IPS DF 6.9 (cell line): ENCODE measurements at regions not wholly inside any gene's neighbourhood (a gene's known extent, or its start where the extent isn't known, plus 50 kb on each side); places are given as distances from the start of the nearest gene placed in this dataset.
"Not testable (repeated sequence)": the region's sequence is repeated elsewhere in the genome, so short reads cannot be mapped to it uniquely, and the experiment has no call there.

Experiments used
- DNase-seq: peaks from one replicate; pipeline ENCODE4 v3.0.0-alpha.2; 2013; ENCODE audit warnings: low read depth, low spot score
- H3K27ac ChIP-seq: one replicate; pipeline ENCODE4 v1.5.1; 2013; ENCODE audit warnings: low read length, control low read depth
- H3K27me3 ChIP-seq: 2 replicates; pipeline ENCODE4 v1.6.1; 2013; ENCODE audit warnings: mild to moderate bottlenecking, low read length; ENCODE audit not compliant: control insufficient read depth, insufficient read depth
- H3K36me3 ChIP-seq: 2 replicates; pipeline ENCODE4 v1.6.1; 2013; ENCODE audit warnings: low read length; ENCODE audit not compliant: control insufficient read depth, insufficient read depth
- H3K4me1 ChIP-seq: 2 replicates; pipeline ENCODE4 v1.6.1; 2013; ENCODE audit warnings: low read length; ENCODE audit not compliant: control insufficient read depth, insufficient read depth
- H3K4me3 ChIP-seq: 2 replicates; pipeline ENCODE4 v1.5.1; 2013; ENCODE audit warnings: mild to moderate bottlenecking, low read length
- H3K9me3 ChIP-seq: 2 replicates; pipeline ENCODE4 v1.6.1; 2013; ENCODE audit warnings: low read length, inconsistent platforms; ENCODE audit not compliant: control insufficient read depth, insufficient read depth
- WGBS: extraction: QIAGEN DNeasy Blood & Tissue Kit; methylation state at CpG from one replicate; pipeline ENCODE4 v1.1.7; 2013; ENCODE audit warnings: mixed read lengths, missing lambda C conversion rate; ENCODE audit not compliant: insufficient read length, insufficient coverage; 5-methylcytosine and 5-hydroxymethylcytosine counted together

- Histone ChIP-seq H3K9me3 (no peaks in the 10 kb centered on the region), H3K4me1 (no peaks in the 10 kb centered on the region), H3K4me3 (no peak overlapping the region), H3K27ac (no peak overlapping the region), H3K27me3 (no peaks in the 10 kb centered on the region), H3K36me3 (no peaks in the 10 kb centered on the region)
- DNase-seq, result no peak
- WGBS, result no CpG with 5 or more reads among the region's 1 CpG
Observed at GRCh38 chr6:82507112-82507511, 143.5 kb downstream of the TPBG start.

GRCh38 chr6:82511546-82511945 is 147.9 kb downstream of the TPBG start:
- Histone ChIP-seq H3K27ac (no peak overlapping the region), H3K4me3 (no peak overlapping the region), H3K9me3 (no peaks in the 10 kb centered on the region), H3K27me3 (no peaks in the 10 kb centered on the region), H3K4me1 (peaks cover 2% of the 10 kb centered on the region; the same call in 1 of the 2 replicates), H3K36me3 (no peaks in the 10 kb centered on the region)
- no peak for DNase-seq
- no CpG with 5 or more reads among the region's 2 CpGs for WGBS

GRCh38 chr6:82517896-82518295 is 154.3 kb downstream of the TPBG start:
- H3K27me3 ChIP-seq, H3K9me3 ChIP-seq, H3K36me3 ChIP-seq, H3K4me3 ChIP-seq, H3K4me1 ChIP-seq, H3K27ac ChIP-seq, DNase-seq: not testable (repeated sequence)
- WGBS, result no CpG with 5 or more reads among the region's 4 CpGs

- Histone ChIP-seq H3K27me3 (no peaks in the 10 kb centered on the region), H3K36me3 (no peaks in the 10 kb centered on the region), H3K27ac (no peak overlapping the region), H3K9me3 (no peaks in the 10 kb centered on the region), H3K4me3 (no peak overlapping the region), H3K4me1 (no peaks in the 10 kb centered on the region)
- no peak for DNase-seq
- WGBS, result no CpG with 5 or more reads among the region's 1 CpG
Observed at GRCh38 chr6:82521369-82521768, 157.8 kb downstream of the TPBG start.

- WGBS, result no CpG with 5 or more reads among the region's 2 CpGs
- Histone ChIP-seq H3K4me3 (no peak overlapping the region), H3K9me3 (no peaks in the 10 kb centered on the region), H3K36me3 (no peaks in the 10 kb centered on the region), H3K4me1 (no peaks in the 10 kb centered on the region), H3K27me3 (no peaks in the 10 kb centered on the region), H3K27ac (no peak overlapping the region)
- DNase-seq, result no peak
Observed at GRCh38 chr6:82521861-82522260, 158.2 kb downstream of the TPBG start.

- no peak for DNase-seq
- Histone ChIP-seq H3K9me3 (no peaks in the 10 kb centered on the region), H3K36me3 (no peaks in the 10 kb centered on the region), H3K4me3 (no peak overlapping the region), H3K27me3 (no peaks in the 10 kb centered on the region), H3K4me1 (no peaks in the 10 kb centered on the region), H3K27ac (no peak overlapping the region)
- no CpG with 5 or more reads among the region's 8 CpGs for WGBS
Observed at GRCh38 chr6:82524031-82524430, 160.4 kb downstream of the TPBG start.

GRCh38 chr6:82525775-82526495 is 162.3 kb downstream of the TPBG start:
- H3K4me1 ChIP-seq, result no peaks in the 10 kb centered on the region
- no peaks in the 10 kb centered on the region for H3K36me3 ChIP-seq
- H3K4me3 ChIP-seq, result no peak overlapping the region
- H3K9me3 ChIP-seq, result no peaks in the 10 kb centered on the region
- no peaks in the 10 kb centered on the region for H3K27me3 ChIP-seq
- no CpG with 5 or more reads among the region's 4 CpGs for WGBS
- no peak overlapping the region for H3K27ac ChIP-seq
- DNase-seq, result no peak

- H3K9me3 ChIP-seq, H3K27me3 ChIP-seq, H3K27ac ChIP-seq, DNase-seq, H3K4me3 ChIP-seq, H3K4me1 ChIP-seq, H3K36me3 ChIP-seq: not testable (repeated sequence)
- WGBS, result no CpG with 5 or more reads among the region's 2 CpGs
Observed at GRCh38 chr6:82529960-82530460, 166.4 kb downstream of the TPBG start.

GRCh38 chr6:82534876-82535275 is 171.3 kb downstream of the TPBG start:
- H3K36me3 ChIP-seq, result no peaks in the 10 kb centered on the region
- no peak overlapping the region for H3K27ac ChIP-seq
- no peaks in the 10 kb centered on the region for H3K27me3 ChIP-seq
- WGBS, result no CpG with 5 or more reads among the region's 2 CpGs
- no peak overlapping the region for H3K4me3 ChIP-seq
- no peak for DNase-seq
- H3K9me3 ChIP-seq, result no peaks in the 10 kb centered on the region
- H3K4me1 ChIP-seq, result no peaks in the 10 kb centered on the region

- no CpG with 5 or more reads among the region's 2 CpGs for WGBS
- not testable (repeated sequence) for DNase-seq, H3K36me3 ChIP-seq, H3K4me1 ChIP-seq, H3K9me3 ChIP-seq, H3K27ac ChIP-seq, H3K27me3 ChIP-seq, H3K4me3 ChIP-seq
Observed at GRCh38 chr6:82549480-82549879, 185.9 kb downstream of the TPBG start.

GRCh38 chr6:82551311-82551710 is 187.7 kb downstream of the TPBG start:
- WGBS, result no CpG with 5 or more reads among the region's 2 CpGs
- H3K27ac ChIP-seq, H3K4me3 ChIP-seq, H3K27me3 ChIP-seq, H3K4me1 ChIP-seq, DNase-seq, H3K9me3 ChIP-seq, H3K36me3 ChIP-seq: not testable (repeated sequence)
